ENCODE measurements at regions not wholly inside any gene's neighbourhood (a gene's known extent, or its start where the extent isn't known, plus 50 kb on each side); places are given as distances from the start of the nearest gene placed in this dataset.

- no peak for DNase-seq (ENCODE audit: low spot score)
These were observed 439.8 kb upstream of the JARID2 start for GRCh38 chr6:14806101-14806500.

- no peak for DNase-seq (ENCODE audit: low spot score)
These were observed 438.7 kb upstream of the JARID2 start for GRCh38 chr6:14807130-14807529.

- no peak for DNase-seq (ENCODE audit: low spot score)
These were observed 437.9 kb upstream of the JARID2 start for GRCh38 chr6:14807971-14808370.

- no peak for DNase-seq (ENCODE audit: low spot score)
These were observed 435.8 kb upstream of the JARID2 start for GRCh38 chr6:14810021-14810420.

GRCh38 chr6:14811775-14812428 is 434.0 kb upstream of the JARID2 start:
- no peak for DNase-seq (ENCODE audit: low spot score)

- no peak for DNase-seq (ENCODE audit: low spot score)
These were observed 431.9 kb upstream of the JARID2 start for GRCh38 chr6:14814016-14814415.

- DNase-seq (ENCODE audit: low spot score), result no peak
These were observed 429.6 kb upstream of the JARID2 start for GRCh38 chr6:14816116-14816859.

GRCh38 chr6:14817074-14817473 is 428.8 kb upstream of the JARID2 start:
- no peak for DNase-seq (ENCODE audit: low spot score)

GRCh38 chr6:14818422-14818884 is 427.4 kb upstream of the JARID2 start:
- no peak for DNase-seq (ENCODE audit: low spot score)

- no peak for DNase-seq (ENCODE audit: low spot score)
These were observed 426.9 kb upstream of the JARID2 start for GRCh38 chr6:14819001-14819400.

GRCh38 chr6:14819840-14820420 is 425.9 kb upstream of the JARID2 start:
- no peak for DNase-seq (ENCODE audit: low spot score)

GRCh38 chr6:14822012-14822553 is 423.8 kb upstream of the JARID2 start:
- no peak for DNase-seq (ENCODE audit: low spot score)

GRCh38 chr6:14822679-14823078 is 423.2 kb upstream of the JARID2 start:
- no peak for DNase-seq (ENCODE audit: low spot score)

GRCh38 chr6:14824060-14824459 is 421.8 kb upstream of the JARID2 start:
- no peak for DNase-seq (ENCODE audit: low spot score)

GRCh38 chr6:14824484-14825275 is 421.2 kb upstream of the JARID2 start:
- DNase-seq (ENCODE audit: low spot score), result no peak

- no peak for DNase-seq (ENCODE audit: low spot score)
These were observed 419.4 kb upstream of the JARID2 start for GRCh38 chr6:14826456-14826855.

- DNase-seq (ENCODE audit: low spot score), result no peak
These were observed 418.5 kb upstream of the JARID2 start for GRCh38 chr6:14827354-14827753.

- DNase-seq (ENCODE audit: low spot score), result no peak
These were observed 417.7 kb upstream of the JARID2 start for GRCh38 chr6:14828201-14828611.

GRCh38 chr6:14831070-14831469 is 414.8 kb upstream of the JARID2 start:
- no peak for DNase-seq (ENCODE audit: low spot score)

GRCh38 chr6:14831937-14832336 is 413.9 kb upstream of the JARID2 start:
- no peak for DNase-seq (ENCODE audit: low spot score)

- DNase-seq (ENCODE audit: low spot score), result no peak
These were observed 413.4 kb upstream of the JARID2 start for GRCh38 chr6:14832427-14832826.

GRCh38 chr6:14834851-14835530 is 410.9 kb upstream of the JARID2 start:
- DNase-seq (ENCODE audit: low spot score), result no peak

Data from LoVo (cell line).